GM12878 (cell line): ENCODE measurements at regions not wholly inside any gene's neighbourhood (a gene's known extent, or its start where the extent isn't known, plus 50 kb on each side); places are given as distances from the start of the nearest gene placed in this dataset.

Experiments
- ATAC-seq: fragments of 200-7000 bp; cut with Tn5 transposase; 3 replicates; pipeline ENCODE4 v1.9.1; 2020; ENCODE audit warnings: mild to moderate bottlenecking, moderate library complexity
- BruUV-seq: library from RNA; stranded (reverse); fragments of 400-500 nt; replicated peaks from 2 replicates; lab custom pipeline; 2021; lab: Mats Ljungman, UMichigan
- CTCF ChIA-PET: fragments of 300-600 bp; sonication (Branson Sonifier 250); formaldehyde crosslinking; extraction: SDS; loops from one replicate; lab custom pipeline; 2021; ENCODE audit warnings: inconsistent platforms; lab: Yijun Ruan, JAX
- POLR2A ChIA-PET: fragments of 350-600 bp; formaldehyde crosslinking; extraction: SDS; loops from one replicate; lab custom pipeline; 2021; ENCODE audit warnings: inconsistent platforms; lab: Charles Lee
- RAD21 ChIA-PET: fragments of 300-600 bp; sonication (Branson Sonifier 250); formaldehyde crosslinking; loops from one replicate; lab custom pipeline; 2023; ENCODE audit warnings: antibody characterized with exemption; ENCODE audit not compliant: unreplicated experiment; lab: Charles Lee
- SMC1A ChIA-PET: fragments of 300-600 bp; sonication (Branson Sonifier 250); formaldehyde crosslinking; loops from one replicate; lab custom pipeline; 2023; ENCODE audit not compliant: unreplicated experiment, uncharacterized antibody; lab: Charles Lee
- DNase-seq: peaks from one replicate; pipeline ENCODE4 v3.0.0-alpha.2; 2011; ENCODE audit warnings: low read depth, low spot score
- FAIRE-seq: peaks from 3 replicates; lab custom pipeline; 2011; peaks lifted over from hg19 to GRCh38; lab: Jason Lieb, UNC
- H2AFZ ChIP-seq: 2 replicates; pipeline ENCODE4 v1.6.0; 2011; ENCODE audit warnings: low read depth, low read length, control low read depth; ENCODE audit not compliant: control insufficient read depth
- H3K27ac ChIP-seq: 2 replicates; pipeline ENCODE4 v1.5.1; 2011; ENCODE audit warnings: control low read depth; ENCODE audit not compliant: control insufficient read depth, insufficient read depth
- H3K27me3 ChIP-seq, 2 experiments: replicated peaks in 1 of 2; 2 replicates each; pipeline versions ENCODE4 v1.6.0 to v1.6.1; 2011; ENCODE audit warnings: low read length in 1 of 2; ENCODE audit not compliant: control insufficient read depth in 2 of 2, insufficient read depth in 2 of 2
- H3K36me3 ChIP-seq, 2 experiments: 2 replicates each; pipeline ENCODE4 v1.5.1; 2011; ENCODE audit warnings: low read length in 1 of 2; ENCODE audit not compliant: control insufficient read depth in 2 of 2, insufficient read depth in 2 of 2
- H3K4me1 ChIP-seq: 2 replicates; pipeline ENCODE4 v1.6.1; 2011; ENCODE audit warnings: mild to moderate bottlenecking, low read length, moderate library complexity, mixed read lengths; ENCODE audit not compliant: control insufficient read depth, insufficient read depth
- H3K4me2 ChIP-seq: 2 replicates; pipeline ENCODE4 v1.6.0; 2011; ENCODE audit warnings: control low read depth; ENCODE audit not compliant: control insufficient read depth, insufficient read depth
- H3K4me3 ChIP-seq: fragments of 200-600 bp; sonication (generic); 2 replicates; pipeline ENCODE4 v1.5.1; 2016
- H3K79me2 ChIP-seq: 2 replicates; pipeline ENCODE4 v1.6.0; 2011; ENCODE audit warnings: low read length; ENCODE audit not compliant: control insufficient read depth, insufficient read depth
- H3K9ac ChIP-seq: 2 replicates; pipeline ENCODE4 v1.8.0; 2011; ENCODE audit warnings: low read length, control low read depth, mixed read lengths; ENCODE audit not compliant: control insufficient read depth, insufficient read depth
- H3K9me3 ChIP-seq: replicated peaks from 3 replicates; pipeline ENCODE4 v1.5.1; 2011; ENCODE audit warnings: mild to moderate bottlenecking, low read length; ENCODE audit not compliant: control insufficient read depth, insufficient read depth
- H4K20me1 ChIP-seq: 2 replicates; pipeline ENCODE4 v1.6.0; 2011; ENCODE audit not compliant: control insufficient read depth, insufficient read depth
- ELK1 ChIP-seq: IDR thresholded peaks from 2 replicates; pipeline ENCODE4 v1.6.1; 2012; ENCODE audit warnings: low read depth, low read length, improper control_type of control experiment
- EP300 ChIP-seq, 2 experiments: fragments of 150-350 bp in 1 of 2; IDR thresholded peaks; 2 replicates each; pipeline ENCODE4 v1.6.1; 2011 to 2012; ENCODE audit warnings: low read depth in 2 of 2, low read length in 2 of 2, borderline replicate concordance in 1 of 2, improper control_type of control experiment in 1 of 2, inconsistent platforms in 1 of 2; ENCODE audit not compliant: control insufficient read depth in 1 of 2
- FOXM1 ChIP-seq: IDR thresholded peaks from 2 replicates; pipeline ENCODE4 v1.6.1; 2012; ENCODE audit warnings: low read depth, mild to moderate bottlenecking, inconsistent platforms, low read length, moderate library complexity
- HDGF ChIP-seq: fragments of 450-650 bp; IDR thresholded peaks from 2 replicates; pipeline ENCODE4 v1.6.1; 2016; ENCODE audit warnings: antibody characterized with exemption
- IKZF2 ChIP-seq, 2 experiments: fragments of 450-650 bp; IDR thresholded peaks; 2 replicates each; pipeline ENCODE4 v1.6.1; 2017; ENCODE audit warnings: mild to moderate bottlenecking in 2 of 2, moderate library complexity in 2 of 2
- LARP7 ChIP-seq: fragments of 450-650 bp; IDR thresholded peaks from 2 replicates; pipeline ENCODE4 v1.6.1; 2017; ENCODE audit warnings: mild to moderate bottlenecking
- MYC ChIP-seq: IDR thresholded peaks from 2 replicates; pipeline ENCODE4 v1.6.1; 2011; ENCODE audit warnings: mild to moderate bottlenecking, low read length, moderate library complexity, inconsistent platforms; ENCODE audit not compliant: insufficient read depth, insufficient replicate concordance, insufficient read length, severe bottlenecking
- RAD51 ChIP-seq: fragments of 450-650 bp; IDR thresholded peaks from 2 replicates; pipeline ENCODE4 v1.6.1; 2016; ENCODE audit warnings: moderate library complexity, mild to moderate bottlenecking, inconsistent platforms
- RELA ChIP-seq: fragments of 450-650 bp; IDR thresholded peaks from 2 replicates; pipeline ENCODE4 v1.8.0; 2014; ENCODE audit warnings: borderline replicate concordance; ENCODE audit not compliant: partially characterized antibody
- SPI1 ChIP-seq: IDR thresholded peaks from 2 replicates; pipeline ENCODE4 v1.6.1; 2011; ENCODE audit warnings: low read depth, mild to moderate bottlenecking, low read length, moderate library complexity, borderline replicate concordance; ENCODE audit not compliant: insufficient read depth
- TBL1XR1 ChIP-seq: IDR thresholded peaks from 2 replicates; pipeline ENCODE4 v1.6.1; 2012; ENCODE audit warnings: low read depth, low read length, improper control_type of control experiment
- TCF3 ChIP-seq: IDR thresholded peaks from 2 replicates; pipeline ENCODE4 v1.6.1; 2012; ENCODE audit warnings: low read depth, mild to moderate bottlenecking, low read length, borderline replicate concordance; ENCODE audit not compliant: insufficient read depth
- WGBS: methylation state at CpG from one replicate; pipeline ENCODE4 v1.1.6; 2016; ENCODE audit warnings: low lambda C conversion rate; ENCODE audit not compliant: insufficient replicate concordance, insufficient coverage; ENCODE audit errors: missing lambda C conversion rate; 5-methylcytosine and 5-hydroxymethylcytosine counted together
- in situ Hi-C: fragments of 300-500 bp; cut with MboI; formaldehyde crosslinking; loops from 9 replicates; pipeline ENCODE4 v1.14.3; 2018; ENCODE audit warnings: mixed read lengths
- intact Hi-C: fragments of 100-400 bp; cut with micrococcal nuclease; formaldehyde crosslinking; loops from one replicate; pipeline ENCODE4 v1.14.2; 2022; ENCODE audit not compliant: unreplicated experiment
- TF ChIP-seq, protein P1 (sequence below): fragments of 450-650 bp; IDR thresholded peaks from 2 replicates; pipeline ENCODE4 v1.6.1; 2016; ENCODE audit warnings: mild to moderate bottlenecking, moderate library complexity, borderline replicate concordance
- TF ChIP-seq, protein P2 (sequence below): fragments of 450-650 bp; IDR thresholded peaks from 2 replicates; pipeline ENCODE4 v1.6.1; 2017; ENCODE audit warnings: mild to moderate bottlenecking

DNA sequence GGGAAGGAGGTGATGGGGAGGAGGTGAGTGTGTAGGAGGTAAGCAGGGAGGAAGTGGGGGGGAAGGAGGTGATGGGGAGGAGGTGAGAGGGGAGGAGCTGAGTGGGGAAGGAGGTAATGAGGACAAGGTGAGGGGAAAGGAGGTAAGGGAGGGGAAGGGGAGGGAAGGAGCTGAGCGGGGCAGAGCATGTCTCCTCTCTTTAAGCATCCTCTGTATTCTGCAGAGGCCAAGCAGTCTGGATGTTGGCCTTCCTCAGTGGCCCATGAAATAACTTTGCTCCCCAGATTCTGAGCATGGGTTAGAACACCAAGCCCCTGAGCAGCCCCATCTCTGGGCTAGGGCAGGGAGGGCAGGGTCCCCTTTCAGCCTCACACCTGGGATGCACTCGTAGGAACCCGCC is 84.6 kb downstream of the EDN3 start:
- in situ Hi-C loops (no loop called here), intact Hi-C loops (no loop called here)
- SMC1A ChIA-PET: no interaction called here
- no peak for ATAC-seq
- POLR2A ChIA-PET: no interaction called here
- Histone ChIP-seq H3K27ac (no peak overlapping the region), H3K36me3 (no peaks in the 10 kb centered on the region), H3K79me2 (no peaks in the 10 kb centered on the region), H2AFZ (no peak overlapping the region), H3K4me2 (no peak overlapping the region), H3K4me1 (no peaks in the 10 kb centered on the region), H4K20me1 (no peaks in the 10 kb centered on the region), H3K9me3 (no peaks in the 10 kb centered on the region), H3K27me3 (no peaks in the 10 kb centered on the region; a peak in 3 of 4 replicates), H3K9ac (no peak overlapping the region), H3K4me3 (no peak overlapping the region)
- 0% methylated on average over 3 of the region's 3 CpGs for WGBS
- TF ChIP-seq TCF3 (no peak), ELK1 (no peak), EP300 (IDR thresholded peaks at IDR 0.05; ENCODE audit: borderline replicate concordance in 1 of 2, control insufficient read depth in 1 of 2, low read depth in 2 of 2, low read length in 2 of 2) (no peak), IKZF2 (IDR thresholded peaks at IDR 0.05) (no peak), HDGF (no peak), SPI1 (no peak), LARP7 (no peak), TBL1XR1 (no peak), RAD51 (no peak), FOXM1 (no peak), MYC (no peak), RELA (no peak)
- TF ChIP-seq, protein P1, sequence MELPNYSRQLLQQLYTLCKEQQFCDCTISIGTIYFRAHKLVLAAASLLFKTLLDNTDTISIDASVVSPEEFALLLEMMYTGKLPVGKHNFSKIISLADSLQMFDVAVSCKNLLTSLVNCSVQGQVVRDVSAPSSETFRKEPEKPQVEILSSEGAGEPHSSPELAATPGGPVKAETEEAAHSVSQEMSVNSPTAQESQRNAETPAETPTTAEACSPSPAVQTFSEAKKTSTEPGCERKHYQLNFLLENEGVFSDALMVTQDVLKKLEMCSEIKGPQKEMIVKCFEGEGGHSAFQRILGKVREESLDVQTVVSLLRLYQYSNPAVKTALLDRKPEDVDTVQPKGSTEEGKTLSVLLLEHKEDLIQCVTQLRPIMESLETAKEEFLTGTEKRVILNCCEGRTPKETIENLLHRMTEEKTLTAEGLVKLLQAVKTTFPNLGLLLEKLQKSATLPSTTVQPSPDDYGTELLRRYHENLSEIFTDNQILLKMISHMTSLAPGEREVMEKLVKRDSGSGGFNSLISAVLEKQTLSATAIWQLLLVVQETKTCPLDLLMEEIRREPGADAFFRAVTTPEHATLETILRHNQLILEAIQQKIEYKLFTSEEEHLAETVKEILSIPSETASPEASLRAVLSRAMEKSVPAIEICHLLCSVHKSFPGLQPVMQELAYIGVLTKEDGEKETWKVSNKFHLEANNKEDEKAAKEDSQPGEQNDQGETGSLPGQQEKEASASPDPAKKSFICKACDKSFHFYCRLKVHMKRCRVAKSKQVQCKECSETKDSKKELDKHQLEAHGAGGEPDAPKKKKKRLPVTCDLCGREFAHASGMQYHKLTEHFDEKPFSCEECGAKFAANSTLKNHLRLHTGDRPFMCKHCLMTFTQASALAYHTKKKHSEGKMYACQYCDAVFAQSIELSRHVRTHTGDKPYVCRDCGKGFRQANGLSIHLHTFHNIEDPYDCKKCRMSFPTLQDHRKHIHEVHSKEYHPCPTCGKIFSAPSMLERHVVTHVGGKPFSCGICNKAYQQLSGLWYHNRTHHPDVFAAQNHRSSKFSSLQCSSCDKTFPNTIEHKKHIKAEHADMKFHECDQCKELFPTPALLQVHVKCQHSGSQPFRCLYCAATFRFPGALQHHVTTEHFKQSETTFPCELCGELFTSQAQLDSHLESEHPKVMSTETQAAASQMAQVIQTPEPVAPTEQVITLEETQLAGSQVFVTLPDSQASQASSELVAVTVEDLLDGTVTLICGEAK: no peak
- TF ChIP-seq, protein P2, sequence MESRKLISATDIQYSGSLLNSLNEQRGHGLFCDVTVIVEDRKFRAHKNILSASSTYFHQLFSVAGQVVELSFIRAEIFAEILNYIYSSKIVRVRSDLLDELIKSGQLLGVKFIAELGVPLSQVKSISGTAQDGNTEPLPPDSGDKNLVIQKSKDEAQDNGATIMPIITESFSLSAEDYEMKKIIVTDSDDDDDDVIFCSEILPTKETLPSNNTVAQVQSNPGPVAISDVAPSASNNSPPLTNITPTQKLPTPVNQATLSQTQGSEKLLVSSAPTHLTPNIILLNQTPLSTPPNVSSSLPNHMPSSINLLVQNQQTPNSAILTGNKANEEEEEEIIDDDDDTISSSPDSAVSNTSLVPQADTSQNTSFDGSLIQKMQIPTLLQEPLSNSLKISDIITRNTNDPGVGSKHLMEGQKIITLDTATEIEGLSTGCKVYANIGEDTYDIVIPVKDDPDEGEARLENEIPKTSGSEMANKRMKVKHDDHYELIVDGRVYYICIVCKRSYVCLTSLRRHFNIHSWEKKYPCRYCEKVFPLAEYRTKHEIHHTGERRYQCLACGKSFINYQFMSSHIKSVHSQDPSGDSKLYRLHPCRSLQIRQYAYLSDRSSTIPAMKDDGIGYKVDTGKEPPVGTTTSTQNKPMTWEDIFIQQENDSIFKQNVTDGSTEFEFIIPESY: no peak
- no TSS peak for BruUV-seq
- DNase-seq: no peak
- RAD21 ChIA-PET: no interaction called here
- CTCF ChIA-PET: no interaction called here
- no peak for FAIRE-seq
